Activated CD4-positive, alpha-beta T cell treated with anti-CD3 and anti-CD28 coated beads, Interleukin-2, amount 50 U/mL, for 16 hours (primary cell): ENCODE measurements at regions not wholly inside any gene's neighbourhood (a gene's known extent, or its start where the extent isn't known, plus 50 kb on each side); places are given as distances from the start of the nearest gene placed in this dataset.

Experiments used
- DNase-seq: peaks from one replicate; pipeline ENCODE4 v3.0.0-alpha.2; 2020

GRCh38 chr11:116551576-116551975 is 221.2 kb downstream of the BUD13 start:
- DNase-seq = no peak

DNA sequence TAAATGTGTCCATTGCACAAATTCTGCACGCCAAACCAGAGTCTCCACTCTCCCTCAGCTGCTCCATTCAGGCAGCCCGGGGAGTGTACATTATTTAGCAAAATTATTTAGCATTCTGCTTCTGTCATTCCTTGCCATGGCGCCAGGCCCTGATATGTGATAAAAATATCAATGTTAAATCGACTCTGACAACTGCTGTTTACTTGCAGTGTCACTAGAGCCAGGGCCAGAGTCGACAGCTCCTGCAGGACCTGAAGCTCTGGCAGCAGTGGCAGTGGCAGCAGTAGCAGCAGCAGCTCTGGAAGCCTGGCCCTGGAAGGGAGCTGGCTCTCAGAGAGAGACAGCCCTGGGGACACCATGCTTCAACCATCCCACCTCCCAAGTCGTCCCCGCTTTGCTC is 224.5 kb downstream of the BUD13 start:
- DNase-seq = no peak

GRCh38 chr11:116547571-116547970 is 225.2 kb downstream of the BUD13 start:
- no peak for DNase-seq

GRCh38 chr11:116545912-116546311 is 226.9 kb downstream of the BUD13 start:
- DNase-seq = no peak

DNA sequence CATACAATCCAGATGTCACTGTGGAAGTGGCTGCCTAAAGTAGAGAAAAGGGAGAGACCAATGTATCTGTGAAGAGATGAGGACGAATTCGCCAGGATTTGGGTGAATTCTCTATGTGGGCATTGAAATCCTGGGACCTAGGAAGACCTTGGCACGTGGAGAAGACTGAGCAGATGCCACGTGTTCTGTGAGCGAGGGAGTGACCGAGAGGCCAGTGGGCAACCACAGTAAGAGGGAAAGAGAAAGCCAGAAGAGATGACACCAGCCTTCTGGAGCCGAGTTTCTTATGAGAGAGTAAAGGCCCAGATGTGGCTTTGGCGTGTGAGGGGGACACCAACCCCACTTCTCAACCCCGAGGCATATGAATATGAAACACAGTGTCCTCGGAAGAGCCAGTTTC is 228.1 kb downstream of the BUD13 start:
- DNase-seq = no peak

DNA sequence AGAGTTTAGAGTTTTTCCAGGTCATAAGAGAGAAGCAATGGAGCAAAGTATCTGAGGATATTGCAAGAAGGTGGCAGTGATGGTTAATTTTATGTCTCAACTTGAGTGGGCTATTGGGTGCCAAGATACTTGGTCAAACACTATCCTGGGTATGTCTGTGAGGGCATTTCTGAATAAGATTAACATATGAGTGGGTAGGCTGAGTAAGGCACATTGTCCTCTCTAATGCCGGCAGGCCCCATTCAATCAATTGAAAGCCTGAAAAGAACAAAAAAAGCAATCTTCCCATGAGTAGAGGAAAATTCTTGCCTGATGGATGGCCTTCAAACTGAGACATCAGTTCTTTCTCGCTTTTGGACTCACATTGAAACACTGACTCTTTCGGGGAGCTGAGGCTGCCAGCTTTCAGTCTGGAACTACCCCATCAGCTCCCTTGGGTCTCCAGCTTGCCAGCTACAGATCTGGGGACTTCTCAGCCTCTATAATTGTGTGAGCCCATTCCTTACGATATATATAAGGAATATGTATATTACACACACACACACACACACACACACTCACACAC is 228.8 kb downstream of the BUD13 start:
- no peak for DNase-seq

DNA sequence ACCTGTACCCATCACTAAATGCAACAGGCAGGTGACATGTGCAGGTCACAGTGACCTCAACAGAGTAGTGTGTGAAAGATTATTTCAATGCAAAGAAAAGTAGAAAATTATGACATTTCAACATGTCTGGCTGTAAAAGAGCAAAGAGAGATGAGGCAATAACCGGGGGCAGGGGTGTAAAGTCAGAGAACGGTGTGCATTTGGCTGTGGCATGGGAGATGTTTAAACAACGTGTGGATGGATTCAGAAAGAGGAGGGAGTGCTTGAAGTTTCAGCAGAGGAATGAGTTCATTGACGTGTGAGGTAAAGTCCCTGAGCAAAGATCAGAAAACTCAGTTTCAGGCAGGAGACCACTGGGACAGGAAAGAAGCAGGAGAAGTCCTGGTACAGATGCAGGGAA is 229.7 kb downstream of the BUD13 start:
- DNase-seq = no peak

DNA sequence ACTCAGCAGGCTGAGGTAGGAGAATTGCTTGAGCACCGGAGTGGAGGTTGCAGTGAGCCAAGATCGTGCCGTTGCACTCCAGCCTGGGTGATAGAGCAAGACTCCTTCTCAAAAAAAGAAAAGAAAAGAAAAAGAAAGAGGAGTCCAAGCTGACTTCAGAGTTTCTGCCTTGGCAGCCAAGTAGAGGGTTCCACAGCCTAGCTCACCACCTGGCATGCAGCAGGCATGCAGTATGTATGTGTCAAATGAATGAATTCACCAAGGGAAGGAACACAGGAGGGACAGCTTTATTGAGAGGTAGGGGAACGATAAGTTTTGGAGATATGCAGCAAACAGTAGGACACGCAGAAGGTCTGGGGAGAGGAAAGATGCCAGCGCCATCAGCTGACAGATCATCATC is 230.4 kb downstream of the BUD13 start:
- no peak for DNase-seq

GRCh38 chr11:116541460-116541859 is 231.3 kb downstream of the BUD13 start:
- DNase-seq = no peak

DNA sequence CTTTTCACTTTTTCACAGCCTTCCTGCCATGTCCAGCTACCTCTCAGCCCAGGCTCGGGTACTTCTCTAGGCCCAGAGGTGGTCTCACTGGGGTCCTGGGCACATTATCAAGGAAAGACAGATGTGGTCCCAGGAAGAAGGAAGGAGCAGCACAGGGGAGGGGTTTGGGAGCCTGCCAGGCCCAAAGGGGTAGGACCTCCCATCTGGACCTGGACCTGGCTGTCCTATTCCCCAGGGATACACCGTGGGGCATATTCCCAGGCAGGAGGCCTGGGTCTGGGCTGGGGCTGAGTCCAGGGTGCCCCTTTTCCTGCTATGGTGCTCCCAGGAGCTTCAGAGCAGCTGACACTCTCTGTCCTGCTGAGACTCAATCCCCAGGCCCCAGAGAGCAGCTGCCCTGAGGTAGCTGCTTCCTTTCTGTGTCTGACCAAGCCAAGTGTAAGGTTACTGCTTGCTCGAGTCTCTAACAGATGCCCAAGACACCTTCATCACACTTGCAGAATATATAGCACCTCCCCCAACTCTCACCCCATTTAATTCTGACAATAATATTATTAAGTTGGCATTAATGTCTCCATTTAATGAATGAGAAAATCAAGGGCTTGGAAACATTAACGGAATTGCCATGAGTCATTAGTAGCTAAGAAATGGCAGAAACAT is 232.0 kb downstream of the BUD13 start:
- DNase-seq = no peak

- DNase-seq = no peak
Measured at GRCh38 chr11:116539836-116540418, 232.9 kb downstream of the BUD13 start.

DNA sequence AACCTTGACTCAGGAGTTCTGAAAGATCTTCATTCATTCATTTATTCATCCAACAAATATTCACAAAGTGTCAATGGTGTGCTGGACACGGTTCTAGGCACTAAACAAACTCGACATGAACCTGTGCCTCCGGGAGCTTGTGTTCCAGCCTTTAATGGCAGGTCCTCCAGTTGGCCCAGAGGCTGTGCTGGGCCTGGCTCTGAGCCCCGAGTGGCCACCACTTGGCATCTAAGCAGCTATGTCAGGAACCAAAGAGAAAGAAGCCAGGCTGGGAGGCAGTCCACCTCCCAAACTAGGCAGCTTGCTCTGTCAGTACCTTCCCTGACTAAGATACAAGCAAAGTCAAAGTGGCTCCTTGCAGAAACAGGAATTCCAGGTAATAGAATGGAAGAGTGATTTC is 233.6 kb downstream of the BUD13 start:
- no peak for DNase-seq

- no peak for DNase-seq
Measured at GRCh38 chr11:116538677-116539076, 234.1 kb downstream of the BUD13 start.

DNA sequence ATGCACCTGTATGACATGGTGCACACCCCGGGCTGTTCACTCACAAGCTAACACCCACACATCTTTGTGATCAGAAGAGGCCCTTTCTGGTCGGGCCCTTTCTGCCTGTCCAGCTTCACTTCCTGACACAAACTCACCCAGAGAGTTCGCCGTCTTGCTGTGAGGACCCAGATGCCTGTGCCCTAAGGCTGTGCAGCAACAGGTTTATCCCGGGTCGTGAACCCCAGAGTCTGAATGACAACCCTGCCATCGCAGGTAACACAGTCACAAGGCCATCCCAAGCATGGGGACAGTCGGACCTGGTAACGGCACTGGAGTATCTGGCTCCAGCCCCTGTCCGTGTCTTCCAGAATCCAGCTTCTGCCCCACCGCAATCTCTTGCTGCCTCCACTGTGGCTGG is 235.1 kb downstream of the BUD13 start:
- no peak for DNase-seq

GRCh38 chr11:116537121-116537520 is 235.7 kb downstream of the BUD13 start:
- DNase-seq = no peak

GRCh38 chr11:116536416-116536815 is 236.4 kb downstream of the BUD13 start:
- DNase-seq = no peak

GRCh38 chr11:116535994-116536393 is 236.8 kb downstream of the BUD13 start:
- DNase-seq = no peak

- no peak for DNase-seq
Measured at GRCh38 chr11:116535120-116535519, 237.7 kb downstream of the BUD13 start.

DNA sequence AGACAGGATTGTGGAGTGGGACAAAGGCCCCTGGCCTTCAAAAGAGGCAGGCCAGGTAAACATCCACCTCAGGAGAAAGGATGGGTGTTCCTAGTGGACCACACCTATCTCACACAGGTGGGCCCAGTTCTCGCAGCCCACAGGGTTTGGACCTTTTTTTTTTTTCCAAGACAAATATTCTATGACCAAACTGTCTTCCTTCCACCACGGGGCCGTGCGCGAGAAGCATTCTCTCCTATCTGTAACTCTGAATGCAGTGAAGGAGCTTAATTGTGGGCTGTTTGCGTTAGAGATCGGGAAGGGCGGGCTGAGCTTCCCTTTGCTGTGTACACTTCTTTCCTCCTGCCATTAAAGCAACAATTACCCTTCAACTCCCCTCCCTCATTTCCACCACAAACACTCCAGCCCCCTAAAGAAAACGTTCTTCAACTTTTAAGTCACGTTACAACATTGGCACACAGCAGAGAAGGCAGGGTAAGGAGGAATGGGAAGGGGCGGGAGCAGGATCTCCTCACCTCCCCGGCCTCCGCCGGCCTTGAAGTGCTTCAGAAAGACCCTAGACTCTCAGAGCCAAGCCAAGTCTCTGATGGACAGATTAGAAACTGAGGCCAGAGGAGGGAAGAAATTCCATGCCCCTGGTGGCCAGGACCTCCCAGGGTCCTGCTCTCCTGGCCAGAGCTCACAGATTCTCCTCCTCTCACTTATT is 238.4 kb downstream of the BUD13 start:
- no peak for DNase-seq

DNA sequence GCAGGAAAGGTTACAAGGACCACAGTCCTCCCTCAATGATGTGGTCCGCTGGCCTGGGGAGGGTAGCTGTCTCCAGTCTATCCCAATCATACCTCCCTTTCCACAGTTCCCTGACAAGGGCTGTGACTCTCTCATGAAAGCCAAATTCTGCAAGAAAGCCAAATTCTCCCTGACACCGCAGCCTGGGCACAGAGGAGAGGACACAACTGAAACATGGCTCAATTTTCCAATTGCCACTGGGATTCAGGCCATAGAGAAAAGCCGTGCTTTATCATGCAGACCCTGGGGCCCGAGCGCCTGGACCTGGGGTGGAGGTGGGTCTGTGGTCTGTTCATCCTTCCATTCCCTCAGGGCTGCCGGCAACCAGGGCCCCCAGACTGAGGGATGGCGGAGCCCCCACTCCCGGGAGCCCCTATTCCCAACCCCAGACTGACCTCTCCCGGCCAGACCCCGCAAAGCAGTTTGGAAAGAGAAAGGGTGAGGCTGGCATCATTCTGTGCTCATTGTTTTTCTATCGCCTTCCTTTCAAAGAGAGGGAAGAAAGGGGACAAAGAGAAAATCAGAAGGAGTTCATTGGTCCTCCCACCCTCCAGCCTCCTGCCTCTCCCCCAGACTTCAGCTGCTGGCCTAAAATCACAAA is 239.5 kb downstream of the BUD13 start:
- no peak for DNase-seq

GRCh38 chr11:116532066-116532465 is 240.7 kb downstream of the BUD13 start:
- DNase-seq = no peak

- no peak for DNase-seq
Measured at GRCh38 chr11:116530705-116531104, 242.1 kb downstream of the BUD13 start.

- no peak for DNase-seq
Measured at GRCh38 chr11:116529271-116529670, 243.5 kb downstream of the BUD13 start.
